ENCODE measurements at regions not wholly inside any gene's neighbourhood (a gene's known extent, or its start where the extent isn't known, plus 50 kb on each side); places are given as distances from the start of the nearest gene placed in this dataset.
"Not testable (repeated sequence)": the region's sequence is repeated elsewhere in the genome, so short reads cannot be mapped to it uniquely, and the experiment has no call there.

- Mint-ChIP-seq H3K36me3 (ENCODE audit: low read depth) (no peaks in the 10 kb centered on the region), H3K27ac (no peak overlapping the region), H3K27me3 (peaks cover 16% of the 10 kb centered on the region), H3K9me3 (no peaks in the 10 kb centered on the region), H3K4me1 (peaks cover 41% of the 10 kb centered on the region), H3K4me3 (no peak overlapping the region)
- DNase-seq = no peak
- POLR2A ChIA-PET = interaction anchor here (3.2 kb wide), 1 partner anchor 20 kb away, joined by 14 read pairs; no protein-coding TSS in a partner anchor
- CTCF ChIA-PET = no interaction called here
Observed at GRCh38 chr9:129457325-129457779, 163.5 kb downstream of the C9orf50 start.

- Mint-ChIP-seq H3K4me3 (no peak overlapping the region), H3K9me3 (no peaks in the 10 kb centered on the region), H3K27me3 (peaks cover 19% of the 10 kb centered on the region), H3K36me3 (ENCODE audit: low read depth) (no peaks in the 10 kb centered on the region), H3K27ac (no peak overlapping the region), H3K4me1 (peaks cover 41% of the 10 kb centered on the region)
- ChIA-PET CTCF (no interaction called here), POLR2A (interaction anchor here (0.7 kb wide), 1 partner anchor 32 kb away, joined by 3 read pairs; no protein-coding TSS in a partner anchor)
- no peak for DNase-seq
Observed at GRCh38 chr9:129456549-129457324, 164.2 kb downstream of the C9orf50 start.

GRCh38 chr9:129455151-129455995, 165.5 kb downstream of the C9orf50 start:
- Mint-ChIP-seq H3K4me3 (no peak overlapping the region), H3K36me3 (ENCODE audit: low read depth) (no peaks in the 10 kb centered on the region), H3K27ac (no peak overlapping the region), H3K27me3 (peaks cover 19% of the 10 kb centered on the region), H3K9me3 (no peaks in the 10 kb centered on the region), H3K4me1 (peaks cover 36% of the 10 kb centered on the region)
- POLR2A ChIA-PET = no interaction called here
- DNase-seq = no peak
- CTCF ChIA-PET = interaction anchor here (1.3 kb wide), 1 partner anchor 312 kb away, joined by 3 read pairs; no protein-coding TSS in a partner anchor

- CTCF ChIA-PET = interaction anchor here (1.3 kb wide), 1 partner anchor 312 kb away, joined by 3 read pairs; no protein-coding TSS in a partner anchor
- Mint-ChIP-seq H3K36me3 (ENCODE audit: low read depth) (no peaks in the 10 kb centered on the region), H3K27ac (no peak overlapping the region), H3K4me1 (peaks cover 33% of the 10 kb centered on the region), H3K27me3 (peaks cover 19% of the 10 kb centered on the region), H3K9me3 (no peaks in the 10 kb centered on the region), H3K4me3 (no peak overlapping the region)
- POLR2A ChIA-PET = no interaction called here
- DNase-seq = no peak
Observed at GRCh38 chr9:129454467-129455067, 166.3 kb downstream of the C9orf50 start.

GRCh38 chr9:129453734-129454133, 167.2 kb downstream of the C9orf50 start:
- H3K4me3 Mint-ChIP-seq = no peak overlapping the region
- CTCF ChIA-PET = no interaction called here
- H3K27ac Mint-ChIP-seq = no peak overlapping the region
- no peaks in the 10 kb centered on the region for H3K36me3 Mint-ChIP-seq (ENCODE audit: low read depth)
- POLR2A ChIA-PET = no interaction called here
- H3K9me3 Mint-ChIP-seq = no peaks in the 10 kb centered on the region
- no peak for DNase-seq
- peaks cover 28% of the 10 kb centered on the region for H3K4me1 Mint-ChIP-seq
- H3K27me3 Mint-ChIP-seq = peaks cover 19% of the 10 kb centered on the region

GRCh38 chr9:129451669-129452068, 169.2 kb downstream of the C9orf50 start:
- DNase-seq = no peak
- CTCF ChIA-PET = no interaction called here
- peaks cover 7% of the 10 kb centered on the region for H3K4me1 Mint-ChIP-seq
- POLR2A ChIA-PET = no interaction called here
- no peak overlapping the region for H3K4me3 Mint-ChIP-seq
- H3K36me3 Mint-ChIP-seq (ENCODE audit: low read depth) = no peaks in the 10 kb centered on the region
- H3K27me3 Mint-ChIP-seq = peaks cover 13% of the 10 kb centered on the region
- no peak overlapping the region for H3K27ac Mint-ChIP-seq
- no peaks in the 10 kb centered on the region for H3K9me3 Mint-ChIP-seq

GRCh38 chr9:129451089-129451656, 169.7 kb downstream of the C9orf50 start:
- Mint-ChIP-seq H3K27me3 (peaks cover 8% of the 10 kb centered on the region), H3K9me3 (no peaks in the 10 kb centered on the region), H3K4me3 (no peak overlapping the region), H3K4me1 (peaks cover 2% of the 10 kb centered on the region), H3K27ac (no peak overlapping the region), H3K36me3 (ENCODE audit: low read depth) (no peaks in the 10 kb centered on the region)
- DNase-seq = no peak
- CTCF ChIA-PET = no interaction called here
- POLR2A ChIA-PET = no interaction called here

GRCh38 chr9:129449066-129449465, 171.8 kb downstream of the C9orf50 start:
- Mint-ChIP-seq H3K27me3 (peaks cover 3% of the 10 kb centered on the region), H3K9me3 (no peaks in the 10 kb centered on the region), H3K4me3 (no peak overlapping the region), H3K36me3 (ENCODE audit: low read depth) (no peaks in the 10 kb centered on the region), H3K4me1 (peaks cover 2% of the 10 kb centered on the region), H3K27ac (no peak overlapping the region)
- POLR2A ChIA-PET = no interaction called here
- CTCF ChIA-PET = no interaction called here
- DNase-seq = no peak

GRCh38 chr9:129446828-129447550, 173.9 kb downstream of the C9orf50 start:
- Mint-ChIP-seq H3K4me3 (no peak overlapping the region), H3K4me1 (peaks cover 2% of the 10 kb centered on the region), H3K9me3 (no peaks in the 10 kb centered on the region), H3K27me3 (peaks cover 9% of the 10 kb centered on the region), H3K27ac (no peak overlapping the region), H3K36me3 (ENCODE audit: low read depth) (no peaks in the 10 kb centered on the region)
- ChIA-PET POLR2A (no interaction called here), CTCF (no interaction called here)
- no peak for DNase-seq

- Mint-ChIP-seq H3K4me1 (peaks cover 3% of the 10 kb centered on the region), H3K9me3 (no peaks in the 10 kb centered on the region), H3K27ac (no peak overlapping the region), H3K36me3 (ENCODE audit: low read depth) (no peaks in the 10 kb centered on the region), H3K27me3 (peaks cover 11% of the 10 kb centered on the region), H3K4me3 (no peak overlapping the region)
- ChIA-PET CTCF (no interaction called here), POLR2A (no interaction called here)
- no peak for DNase-seq
Observed at GRCh38 chr9:129445794-129446306, 175.1 kb downstream of the C9orf50 start.

GRCh38 chr9:129443515-129444164, 177.3 kb downstream of the C9orf50 start:
- DNase-seq; POLR2A ChIA-PET; H3K36me3 Mint-ChIP-seq (ENCODE audit: low read depth); H3K9me3 Mint-ChIP-seq; H3K4me3 Mint-ChIP-seq; H3K27ac Mint-ChIP-seq; H3K4me1 Mint-ChIP-seq: not testable (repeated sequence)
- CTCF ChIA-PET = interaction anchor here (0.8 to 1.8 kb wide), 2 partner anchors 53 to 301 kb away, joined by 4 read pairs; no protein-coding TSS in a partner anchor
- H3K27me3 Mint-ChIP-seq = peaks cover 29% of the 10 kb centered on the region

Data from activated CD4-positive, alpha-beta memory T cell treated with anti-CD3 and anti-CD28 coated beads, Interleukin-2, amount 10 ng/mL, durations not matched to agents 7 days and 5 days (primary cell).